Naive thymus-derived CD8-positive, alpha-beta T cell (primary cell): ENCODE measurements at regions not wholly inside any gene's neighbourhood (a gene's known extent, or its start where the extent isn't known, plus 50 kb on each side); places are given as distances from the start of the nearest gene placed in this dataset.
"Not testable (repeated sequence)": the region's sequence is repeated elsewhere in the genome, so short reads cannot be mapped to it uniquely, and the experiment has no call there.

Experiments
- ATAC-seq, 2 donors: fragments of 150-1000 bp; cut with Tn5 transposase in 1 of 2; sonication (Bioruptor Pico), chemical (Tn5 transposase) in 1 of 2; 1 replicate in 1 of 2; 2 replicates in 1 of 2; pipeline ENCODE4 v1.10.0; 2021; ENCODE audit warnings: mild to moderate bottlenecking in 2 of 2, moderate library complexity in 2 of 2
- POLR2A ChIA-PET: fragments of 350-600 bp; sonication (Branson Sonifier 250); formaldehyde crosslinking; loops from one replicate; lab custom pipeline; 2021; ENCODE audit warnings: antibody characterized with exemption; lab: Charles Lee
- DNase-seq, 10 donors: peaks; one replicate each; pipeline versions ENCODE4 v3.0.0 to v3.0.0-alpha.2; 2020 to 2022
- H3K27ac Mint-ChIP-seq, 10 donors: one replicate each; pipeline ENCODE4 v1.8.0; 2020 to 2022; ENCODE audit warnings: mild to moderate bottlenecking in 10 of 10, mixed read lengths in 10 of 10, moderate library complexity in 4 of 10, inconsistent platforms in 1 of 10
- H3K27me3 Mint-ChIP-seq, 5 donors: one replicate each; pipeline ENCODE4 v1.8.0; 2021 to 2022; ENCODE audit warnings: mixed read lengths in 5 of 5
- H3K36me3 Mint-ChIP-seq, 3 donors: one replicate each; pipeline ENCODE4 v1.8.0; 2020 to 2022; ENCODE audit warnings: mixed read lengths in 3 of 3, mild to moderate bottlenecking in 2 of 3, inconsistent platforms in 1 of 3
- H3K4me1 Mint-ChIP-seq, 4 donors: one replicate each; pipeline ENCODE4 v1.8.0; 2021 to 2022; ENCODE audit warnings: mixed read lengths in 4 of 4
- H3K4me3 Mint-ChIP-seq, 10 donors: one replicate each; pipeline ENCODE4 v1.8.0; 2020 to 2022; ENCODE audit warnings: mild to moderate bottlenecking in 10 of 10, mixed read lengths in 10 of 10, moderate library complexity in 6 of 10, inconsistent platforms in 1 of 10
- H3K9me3 Mint-ChIP-seq, 9 donors: one replicate each; pipeline ENCODE4 v1.8.0; 2020 to 2022; ENCODE audit warnings: mixed read lengths in 9 of 9, mild to moderate bottlenecking in 3 of 9, inconsistent platforms in 1 of 9, moderate library complexity in 1 of 9

GRCh38 chr20:47993817-47994216 is 208.5 kb upstream of the SULF2 start:
- POLR2A ChIA-PET = no interaction called here
- Mint-ChIP-seq H3K9me3 (peaks cover 0 to 8% (median 0%) of the 10 kb centered on the region in 9 donors), H3K27ac (no peak overlapping the region), H3K4me3 (no peak overlapping the region), H3K4me1 (no peaks in the 10 kb centered on the region), H3K27me3 (peaks cover 0 to 12% (median 5%) of the 10 kb centered on the region in 5 donors), H3K36me3 (no peaks in the 10 kb centered on the region)
- ATAC-seq (no peak), DNase-seq (no peak)

GRCh38 chr20:47993035-47993755 is 207.9 kb upstream of the SULF2 start:
- Mint-ChIP-seq H3K9me3 (peaks cover 0 to 8% (median 0%) of the 10 kb centered on the region in 9 donors), H3K4me1 (no peaks in the 10 kb centered on the region), H3K36me3 (no peaks in the 10 kb centered on the region), H3K4me3 (no peak overlapping the region), H3K27ac (no peak overlapping the region), H3K27me3 (peaks cover 0 to 12% (median 5%) of the 10 kb centered on the region in 5 donors)
- POLR2A ChIA-PET = no interaction called here
- no peak for DNase-seq
- ATAC-seq = no peak

- Mint-ChIP-seq H3K36me3 (no peaks in the 10 kb centered on the region), H3K4me3 (no peak overlapping the region), H3K27me3 (peaks cover 0 to 12% (median 5%) of the 10 kb centered on the region in 5 donors), H3K9me3 (peaks cover 0 to 8% (median 0%) of the 10 kb centered on the region in 9 donors), H3K4me1 (no peaks in the 10 kb centered on the region), H3K27ac (no peak overlapping the region)
- no peak for ATAC-seq
- POLR2A ChIA-PET = no interaction called here
- no peak for DNase-seq
These were observed 206.7 kb upstream of the SULF2 start for GRCh38 chr20:47991875-47992488.

GRCh38 chr20:47990507-47991150 is 205.3 kb upstream of the SULF2 start:
- H3K9me3 Mint-ChIP-seq = peaks cover 0 to 8% (median 0%) of the 10 kb centered on the region in 9 donors
- peaks cover 0 to 8% (median 5%) of the 10 kb centered on the region in 5 donors for H3K27me3 Mint-ChIP-seq
- POLR2A ChIA-PET = no interaction called here
- no peak for ATAC-seq
- H3K27ac Mint-ChIP-seq = no peak overlapping the region
- H3K4me1 Mint-ChIP-seq = no peaks in the 10 kb centered on the region
- no peak for DNase-seq
- H3K4me3 Mint-ChIP-seq = no peak overlapping the region
- H3K36me3 Mint-ChIP-seq = no peaks in the 10 kb centered on the region

GRCh38 chr20:47989957-47990356 is 204.7 kb upstream of the SULF2 start:
- DNase-seq (no peak), ATAC-seq (no peak)
- Mint-ChIP-seq H3K36me3 (no peaks in the 10 kb centered on the region), H3K4me1 (no peaks in the 10 kb centered on the region), H3K4me3 (no peak overlapping the region), H3K27ac (no peak overlapping the region), H3K27me3 (peaks cover 0 to 8% (median 5%) of the 10 kb centered on the region in 5 donors), H3K9me3 (peaks cover 0 to 8% (median 0%) of the 10 kb centered on the region in 9 donors)
- POLR2A ChIA-PET = no interaction called here

- DNase-seq (no peak), ATAC-seq (no peak)
- peaks cover 1 to 8% (median 5%) of the 10 kb centered on the region in 5 donors for H3K27me3 Mint-ChIP-seq
- H3K9me3 Mint-ChIP-seq = peaks cover 0 to 8% (median 0%) of the 10 kb centered on the region in 9 donors
- H3K4me3 Mint-ChIP-seq = no peak overlapping the region
- H3K27ac Mint-ChIP-seq = no peak overlapping the region
- POLR2A ChIA-PET = no interaction called here
- H3K36me3 Mint-ChIP-seq = no peaks in the 10 kb centered on the region
- H3K4me1 Mint-ChIP-seq = no peaks in the 10 kb centered on the region
These were observed 203.4 kb upstream of the SULF2 start for GRCh38 chr20:47988676-47989075.

- H3K27ac Mint-ChIP-seq = no peak overlapping the region
- H3K4me3 Mint-ChIP-seq = no peak overlapping the region
- no peaks in the 10 kb centered on the region for H3K36me3 Mint-ChIP-seq
These were observed 200.0 kb upstream of the SULF2 start for GRCh38 chr20:47985092-47985850.

GRCh38 chr20:47984437-47984836 is 199.2 kb upstream of the SULF2 start:
- no peak overlapping the region for H3K27ac Mint-ChIP-seq
- DNase-seq (no peak), ATAC-seq (no peak)
- no peaks in the 10 kb centered on the region for H3K9me3 Mint-ChIP-seq
- no peak overlapping the region for H3K4me3 Mint-ChIP-seq
- H3K27me3 Mint-ChIP-seq = peaks cover 0 to 18% (median 10%) of the 10 kb centered on the region in 5 donors
- no peaks in the 10 kb centered on the region for H3K36me3 Mint-ChIP-seq
- POLR2A ChIA-PET = no interaction called here
- peaks cover 0 to 5% (median 0%) of the 10 kb centered on the region in 4 donors for H3K4me1 Mint-ChIP-seq

More at GRCh38 chr20:47985092-47985850, 200.0 kb upstream of the SULF2 start:
- Mint-ChIP-seq H3K27me3 (peaks cover 1 to 19% (median 13%) of the 10 kb centered on the region in 5 donors), H3K9me3 (no peaks in the 10 kb centered on the region), H3K4me1 (peaks cover 0 to 5% (median 0%) of the 10 kb centered on the region in 4 donors)
- ATAC-seq = no peak
- no peak for DNase-seq
- POLR2A ChIA-PET = no interaction called here

- H3K9me3 Mint-ChIP-seq, DNase-seq, ATAC-seq, H3K36me3 Mint-ChIP-seq, H3K4me3 Mint-ChIP-seq, POLR2A ChIA-PET, H3K4me1 Mint-ChIP-seq: not testable (repeated sequence)
- H3K27me3 Mint-ChIP-seq = peaks cover 3 to 23% (median 14%) of the 10 kb centered on the region in 5 donors
- H3K27ac Mint-ChIP-seq = peak overlapping the region in 1 of 10 donors; percentile 40
These were observed 198.4 kb upstream of the SULF2 start for GRCh38 chr20:47983642-47984041.

- DNase-seq = no peak
- POLR2A ChIA-PET = no interaction called here
- H3K27me3 Mint-ChIP-seq = peaks cover 2 to 23% (median 12%) of the 10 kb centered on the region in 5 donors
- peaks cover 2 to 9% (median 6%) of the 10 kb centered on the region in 4 donors for H3K4me1 Mint-ChIP-seq
- no peak for ATAC-seq
- no peaks in the 10 kb centered on the region for H3K9me3 Mint-ChIP-seq
- H3K4me3 Mint-ChIP-seq = no peak overlapping the region
- no peak overlapping the region for H3K27ac Mint-ChIP-seq
- no peaks in the 10 kb centered on the region for H3K36me3 Mint-ChIP-seq
These were observed 197.5 kb upstream of the SULF2 start for GRCh38 chr20:47982574-47983360.

- DNase-seq (no peak), ATAC-seq (no peak)
- Mint-ChIP-seq H3K36me3 (no peaks in the 10 kb centered on the region), H3K9me3 (no peaks in the 10 kb centered on the region), H3K27ac (no peak overlapping the region), H3K4me3 (no peak overlapping the region), H3K27me3 (peaks cover 2 to 26% (median 22%) of the 10 kb centered on the region in 5 donors), H3K4me1 (peaks cover 2 to 14% (median 10%) of the 10 kb centered on the region in 4 donors)
- POLR2A ChIA-PET = no interaction called here
These were observed 195.9 kb upstream of the SULF2 start for GRCh38 chr20:47981222-47981621.
